COLO829 (cell line): ENCODE measurements at regions not wholly inside any gene's neighbourhood (a gene's known extent, or its start where the extent isn't known, plus 50 kb on each side); places are given as distances from the start of the nearest gene placed in this dataset.
A peak's percentile ranks its signal among the peaks of the same experiment; 100 is the strongest.
"Not testable (repeated sequence)": the region's sequence is repeated elsewhere in the genome, so short reads cannot be mapped to it uniquely, and the experiment has no call there.

ENCODE experiments used
- DNase-seq: peaks from one replicate; pipeline ENCODE4 v3.0.0; 2012; ENCODE audit warnings: low spot score

DNA sequence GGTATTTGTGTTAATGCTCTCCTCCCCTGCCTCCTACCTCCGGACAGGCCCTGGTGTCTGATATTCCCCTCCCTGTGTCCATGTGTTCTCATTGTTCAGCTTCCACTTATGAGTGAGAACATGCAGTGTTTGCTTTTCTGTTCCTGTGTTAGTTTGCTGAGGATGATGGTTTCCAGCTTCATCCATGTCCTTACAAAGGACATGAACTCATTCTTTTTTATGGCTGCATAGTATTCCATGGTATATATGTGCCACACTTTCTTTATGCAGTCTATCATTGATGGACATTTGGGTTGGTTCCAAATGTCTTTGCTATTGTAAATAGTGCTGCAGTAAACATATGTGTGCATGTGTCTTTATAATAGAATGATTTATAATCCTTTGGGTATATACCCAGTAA is 105.2 kb upstream of the SNX2 start:
- DNase-seq: not testable (repeated sequence)

DNA sequence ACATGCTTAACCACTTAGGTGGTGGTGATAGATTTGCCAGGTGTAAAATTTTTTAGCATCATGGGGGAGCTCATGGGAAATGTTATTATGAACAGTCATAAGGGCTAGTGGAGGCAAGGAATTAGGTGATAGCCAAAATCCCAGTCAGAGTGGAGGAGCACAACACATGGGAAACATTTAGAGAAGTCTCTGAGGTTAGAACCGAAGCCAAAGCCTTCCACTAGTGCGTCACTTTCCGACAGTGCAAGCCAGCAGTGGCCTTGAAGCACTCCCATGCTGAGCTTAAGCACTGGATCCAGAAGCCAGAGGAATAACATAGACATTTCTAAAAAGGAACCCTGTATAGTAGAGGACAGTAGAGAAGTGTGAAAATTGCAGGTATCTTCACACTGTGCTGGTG is 101.5 kb upstream of the SNX2 start:
- no peak for DNase-seq

DNA sequence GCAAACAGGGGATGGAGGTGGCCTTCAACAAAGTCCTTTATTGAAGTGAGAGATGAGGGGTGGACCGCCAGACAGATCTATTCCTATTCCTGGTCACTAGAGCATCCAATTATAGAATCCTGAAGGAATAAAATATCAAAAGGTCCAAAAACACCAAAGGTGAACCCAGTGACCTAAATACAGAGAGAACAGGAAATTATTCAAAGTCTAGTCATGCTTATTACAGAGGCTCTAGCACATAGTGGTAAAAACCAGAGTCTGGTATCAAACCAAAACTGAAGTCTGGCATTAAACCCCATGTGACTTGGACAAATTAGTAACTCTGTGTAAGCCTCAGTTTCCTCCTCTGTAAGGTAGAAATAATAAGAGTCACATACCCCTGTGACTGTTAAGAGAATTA is 100.5 kb upstream of the SNX2 start:
- DNase-seq: no peak

DNA sequence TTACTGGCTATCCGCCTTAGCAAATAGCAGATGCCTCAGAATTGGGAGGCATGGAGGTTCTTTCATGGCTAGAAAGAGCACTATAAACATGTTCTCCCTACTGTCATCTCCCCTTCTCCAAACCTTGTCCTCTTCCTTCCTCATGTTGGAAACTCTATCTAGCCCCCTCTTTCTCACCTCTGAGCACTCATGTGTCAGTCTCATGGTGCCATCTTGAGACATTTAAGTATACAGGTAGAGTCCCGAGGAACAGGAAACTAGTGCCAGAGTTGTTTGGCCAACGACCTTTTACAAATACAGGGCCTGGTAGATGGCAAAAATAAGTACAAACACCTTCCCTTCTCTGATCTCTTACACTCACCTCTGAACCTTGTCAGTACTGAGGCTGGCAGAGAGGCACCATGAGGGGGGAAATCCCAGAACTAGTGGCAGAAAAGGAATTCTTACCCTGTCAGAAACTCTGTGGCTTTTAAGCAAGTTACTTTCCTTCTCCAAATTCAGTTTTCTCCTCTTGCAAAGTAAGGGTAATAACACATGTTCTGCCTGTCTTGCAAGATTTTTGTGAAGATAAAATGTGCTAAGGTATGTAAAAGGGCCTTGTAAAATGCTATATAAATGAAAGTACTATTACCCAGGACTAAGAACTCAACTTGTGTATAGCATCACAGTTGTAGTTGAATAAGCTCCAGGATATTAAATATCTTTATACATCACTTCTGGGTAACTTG is 94.1 kb upstream of the SNX2 start:
- no peak for DNase-seq

DNA sequence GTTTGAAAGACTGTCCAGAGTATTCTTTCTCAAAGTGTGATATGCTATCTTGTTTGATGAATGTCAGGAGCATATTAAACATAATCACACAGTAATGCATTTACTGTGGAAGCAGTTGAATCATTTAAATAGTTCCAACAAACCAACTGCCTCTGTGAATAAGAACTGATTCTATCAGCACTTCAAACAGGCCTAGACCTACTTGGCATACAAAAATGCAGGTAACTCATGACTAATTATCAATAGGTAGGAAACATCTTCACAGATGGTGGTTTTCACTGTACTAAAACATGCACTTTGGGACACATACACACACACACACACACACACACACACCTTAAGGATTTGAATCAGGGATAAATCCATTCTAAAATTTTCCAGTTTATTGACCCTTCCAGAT is 91.2 kb upstream of the SNX2 start:
- no peak for DNase-seq

DNA sequence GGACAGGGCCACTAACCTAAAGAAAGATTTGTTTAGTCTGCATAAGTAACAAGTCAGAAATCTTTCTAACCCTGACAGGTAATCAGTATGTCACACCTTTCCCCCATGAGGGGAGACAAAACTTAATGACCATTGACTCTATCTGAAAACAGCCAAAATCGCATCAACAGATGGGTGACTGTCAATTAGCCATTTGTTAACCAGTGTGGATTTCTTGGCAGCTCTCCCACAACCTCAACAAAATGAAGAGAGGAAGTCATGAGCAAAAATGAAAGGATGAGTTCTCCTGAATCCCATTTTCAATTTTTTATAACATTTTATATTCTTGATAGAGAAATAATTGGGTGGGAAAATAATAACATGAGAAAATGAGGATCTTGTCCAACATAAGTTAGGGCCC is 84.6 kb upstream of the SNX2 start:
- DNase-seq: no peak

DNA sequence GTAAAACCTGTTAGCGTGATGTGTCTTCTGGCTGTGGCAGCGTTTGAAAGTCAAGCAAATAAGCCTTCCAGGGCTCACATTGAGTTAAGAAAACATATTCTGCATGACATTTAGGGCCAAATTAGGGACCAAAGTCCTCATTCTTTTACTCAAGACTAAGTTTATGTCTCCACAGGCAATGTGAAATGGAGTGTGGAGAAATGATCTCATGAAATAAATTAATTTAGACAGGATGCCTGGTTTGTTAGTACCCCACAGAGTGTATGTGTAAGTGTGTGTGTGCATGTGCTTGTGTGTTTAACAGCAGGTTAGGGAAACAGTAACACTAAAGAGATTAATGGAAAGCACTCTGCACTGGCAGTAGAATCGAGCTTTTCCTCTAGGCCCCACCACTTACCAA is 82.9 kb upstream of the SNX2 start:
- no peak for DNase-seq

DNA sequence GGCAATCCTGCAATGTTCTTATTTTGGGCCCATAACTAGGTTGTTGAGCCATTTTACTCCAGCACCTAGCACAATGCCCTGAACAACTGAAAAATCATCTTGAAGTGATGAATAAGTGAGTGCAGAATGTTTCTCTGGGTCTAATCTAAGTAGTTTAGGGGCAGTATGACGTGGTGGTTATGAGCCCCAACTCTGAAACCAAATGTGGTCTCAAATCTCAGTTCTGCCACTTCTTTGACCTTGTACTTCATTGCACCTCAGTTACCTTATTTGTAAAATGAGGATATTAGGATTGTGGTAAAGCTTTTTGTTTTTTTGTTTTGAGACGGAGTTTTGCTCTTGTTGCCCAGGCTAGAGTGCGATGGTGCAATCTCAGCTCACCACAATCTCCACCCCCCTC is 80.9 kb upstream of the SNX2 start:
- DNase-seq: no peak

DNA sequence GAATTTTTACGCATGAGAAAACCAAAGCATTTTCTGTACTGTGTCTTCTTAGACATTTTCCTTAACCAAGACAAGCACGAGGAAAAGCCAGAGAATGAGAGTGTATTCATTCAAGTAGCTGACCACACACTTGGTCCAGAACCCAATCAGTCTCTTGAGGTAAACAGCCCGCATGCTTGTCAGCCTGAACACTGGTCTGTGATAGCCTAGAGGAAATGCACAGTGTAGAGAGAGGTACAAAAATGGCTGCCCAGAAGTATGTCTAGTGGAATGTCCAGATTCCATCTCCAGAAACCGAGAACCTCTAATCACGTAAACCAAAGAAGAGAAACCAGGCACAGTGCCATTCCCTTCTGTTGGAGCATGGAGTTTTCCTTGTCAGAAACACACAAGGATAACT is 80.0 kb upstream of the SNX2 start:
- DNase-seq: no peak

DNA sequence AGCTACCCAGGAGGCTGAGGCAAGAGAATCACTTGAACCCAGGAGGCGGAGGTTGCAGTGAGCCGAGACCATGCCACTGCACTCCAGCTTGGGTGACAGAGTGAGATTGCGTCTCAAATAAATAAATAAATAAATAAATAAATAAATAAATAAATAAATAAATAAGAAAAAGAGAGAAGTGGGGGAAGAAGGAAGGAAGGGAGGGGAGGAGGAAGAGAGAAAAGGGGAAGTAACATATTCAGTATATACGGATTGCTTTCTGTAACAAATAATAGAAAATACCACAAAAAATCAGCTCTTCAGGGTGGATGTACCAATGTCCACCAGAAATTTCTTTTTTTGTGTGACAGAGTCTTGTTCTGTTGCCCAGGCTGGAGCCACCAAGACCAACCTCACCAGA is 78.1 kb upstream of the SNX2 start:
- DNase-seq: not testable (repeated sequence)

DNA sequence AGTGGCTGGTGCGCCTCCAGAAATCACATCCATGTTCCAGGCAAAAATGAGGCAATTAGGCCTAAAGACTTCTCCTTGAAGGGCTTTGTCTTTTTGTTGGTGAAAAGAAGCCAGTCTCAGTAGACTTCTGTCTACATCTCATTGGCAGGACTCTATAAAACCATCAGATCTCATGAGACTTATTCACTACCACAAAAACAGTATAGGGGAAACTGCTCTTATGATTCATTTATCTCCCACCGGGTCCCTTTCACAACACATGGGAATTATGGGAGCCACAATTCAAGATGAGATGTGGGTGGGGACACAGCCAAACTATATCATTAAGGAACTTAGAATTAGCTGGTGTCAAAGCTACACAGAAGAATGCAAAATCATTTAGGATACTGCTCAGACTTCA is 77.7 kb upstream of the SNX2 start:
- no peak for DNase-seq

DNA sequence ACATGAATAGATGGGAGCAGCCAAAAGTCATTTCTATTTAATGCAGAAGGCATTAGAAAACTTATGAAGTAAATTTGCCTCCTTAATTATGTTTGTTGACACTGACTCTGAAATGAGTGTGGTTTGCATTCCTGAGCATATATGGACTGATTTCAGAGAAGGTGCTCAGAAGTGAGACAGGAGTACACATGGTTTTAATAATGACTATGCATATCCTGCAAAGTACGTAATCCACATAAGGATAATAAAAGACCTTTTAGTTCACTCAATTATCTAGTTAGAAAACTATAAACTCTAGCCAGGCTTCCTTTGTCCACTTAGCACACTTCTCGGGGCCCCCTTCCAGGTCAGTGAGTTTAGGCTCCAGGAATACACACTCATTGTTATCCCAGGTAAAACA is 75.7 kb upstream of the SNX2 start:
- no peak for DNase-seq

DNA sequence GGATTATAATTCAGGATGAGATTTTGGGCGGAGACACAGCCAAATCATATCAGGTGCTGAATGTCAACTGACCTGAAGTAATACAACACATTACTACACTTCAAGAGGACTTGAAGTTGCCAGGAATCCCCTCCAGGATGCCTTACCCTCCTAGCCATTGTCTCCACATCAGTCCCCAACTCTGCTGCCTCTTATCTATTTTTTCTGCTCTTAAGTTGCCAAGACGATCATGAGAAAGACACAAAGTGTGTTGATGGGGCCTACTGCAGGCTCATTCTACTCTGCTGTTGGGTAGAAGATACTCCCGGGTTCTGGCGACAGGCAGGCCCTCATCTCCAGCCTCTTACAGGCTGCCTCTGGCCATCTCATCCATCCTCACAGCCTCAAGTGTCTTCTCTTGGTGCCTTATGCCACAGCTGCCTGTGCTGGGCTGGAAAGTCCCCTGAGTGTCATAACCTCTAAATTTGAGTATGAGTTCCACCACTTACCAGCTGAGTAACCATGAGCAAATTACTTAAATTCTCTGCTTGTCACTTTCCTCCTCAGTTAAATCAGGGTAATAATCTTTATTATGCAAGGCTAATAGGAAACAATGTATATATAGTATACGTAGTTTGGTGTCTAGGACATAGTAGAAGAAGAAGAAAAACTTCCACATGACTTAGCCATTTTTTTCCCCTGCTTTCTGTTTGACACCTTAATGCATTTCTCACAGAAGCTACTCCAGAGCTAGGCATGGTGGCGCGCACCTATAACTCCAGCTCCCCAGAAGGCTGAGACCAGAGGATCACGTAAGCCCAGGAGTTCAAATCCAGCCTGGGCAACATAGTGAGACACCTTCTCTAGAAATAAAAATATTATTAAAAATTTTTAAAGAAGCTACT is 73.0 kb upstream of the SNX2 start:
- DNase-seq: no peak

DNA sequence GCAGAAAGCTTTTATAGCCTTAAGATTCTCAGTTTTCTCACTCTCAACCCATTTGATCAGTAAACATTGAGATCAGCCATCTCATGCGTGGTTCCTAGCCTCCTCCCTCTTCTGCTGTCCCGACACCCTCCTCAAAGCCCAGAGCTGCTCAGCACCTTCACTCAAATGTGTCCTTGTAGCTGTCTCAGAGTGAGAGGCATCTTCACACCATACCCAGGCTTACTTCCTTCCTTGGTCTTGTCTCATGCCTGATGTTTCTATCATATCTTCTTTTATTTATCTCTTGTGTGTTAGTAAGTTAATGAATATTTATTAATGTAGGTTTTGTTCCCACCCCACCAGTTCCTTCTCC is 72.4 kb upstream of the SNX2 start:
- DNase-seq: no peak

DNA sequence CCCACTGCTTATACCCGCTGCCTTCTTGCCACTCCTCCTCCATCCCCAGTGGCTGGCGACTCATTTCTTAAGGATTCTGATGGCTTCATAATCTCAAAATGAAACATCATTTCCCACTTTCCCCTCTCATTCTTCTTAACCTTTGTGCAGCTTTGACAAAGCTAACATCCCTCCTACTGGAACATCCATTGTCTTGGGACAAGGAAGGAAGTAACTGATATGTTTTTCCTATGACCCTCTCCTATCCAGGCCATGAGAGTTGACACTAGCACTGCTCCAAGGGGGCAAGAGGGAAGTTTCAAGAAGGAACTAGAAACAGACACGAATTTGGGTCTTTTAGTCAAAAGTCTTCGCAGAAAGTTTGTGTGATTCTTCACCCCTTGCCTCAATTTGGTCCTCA is 71.7 kb upstream of the SNX2 start:
- DNase-seq: no peak

DNA sequence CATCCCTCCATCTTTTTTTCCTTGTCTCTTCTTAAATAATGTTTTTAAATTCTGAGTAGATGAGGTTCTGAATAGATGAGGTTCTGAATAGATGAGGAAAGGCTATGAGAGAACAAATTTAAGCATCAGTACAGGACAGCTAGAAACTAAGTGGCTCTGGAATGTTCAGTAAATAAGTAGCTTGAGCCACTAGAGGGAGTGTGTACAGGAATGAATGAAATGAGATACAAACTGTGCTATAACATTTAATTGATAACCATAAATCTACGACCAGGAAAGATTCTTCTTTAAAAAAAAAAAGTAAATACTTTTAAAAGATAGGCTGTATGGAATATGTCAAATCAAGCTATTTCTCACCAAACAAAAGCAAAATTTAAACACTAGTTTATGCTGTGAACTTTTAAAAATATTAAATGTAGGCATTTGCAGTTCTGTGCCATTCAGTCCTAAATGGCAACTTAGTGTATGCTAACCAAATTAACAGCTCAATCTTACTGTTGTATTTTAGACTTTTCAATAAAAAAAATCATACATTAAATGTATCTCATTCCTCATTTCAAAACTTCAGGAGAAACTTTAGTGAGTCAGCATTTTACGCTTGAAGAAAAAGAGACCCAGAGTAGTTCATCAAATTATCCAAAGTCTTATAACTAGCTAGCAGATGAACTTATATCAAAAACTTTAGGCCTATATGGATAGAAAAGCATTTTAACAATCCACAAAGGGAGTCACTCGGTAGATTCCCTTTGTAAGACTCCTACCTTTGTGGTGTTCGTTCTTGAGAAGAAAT is 70.4 kb upstream of the SNX2 start:
- DNase-seq: no peak

DNA sequence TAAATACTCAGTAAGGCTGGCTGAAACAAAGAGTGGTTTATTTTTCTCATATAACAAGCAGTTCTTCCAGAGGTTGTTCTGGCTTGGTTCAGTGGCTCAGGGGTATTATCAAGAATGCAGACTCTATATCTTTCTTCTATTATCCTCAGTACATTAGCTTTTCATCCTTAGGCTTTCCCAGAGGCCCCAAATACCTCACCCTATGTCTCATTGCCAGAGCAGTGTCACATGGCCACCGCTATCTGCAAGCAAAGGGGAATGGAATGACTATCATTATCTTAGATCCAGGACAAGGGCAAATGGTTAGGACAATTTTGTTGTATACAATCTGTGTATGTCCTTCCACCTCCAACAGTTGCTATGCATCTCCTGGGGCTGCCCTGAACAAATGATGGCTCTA is 69.0 kb upstream of the SNX2 start:
- DNase-seq: peak; percentile 30

DNA sequence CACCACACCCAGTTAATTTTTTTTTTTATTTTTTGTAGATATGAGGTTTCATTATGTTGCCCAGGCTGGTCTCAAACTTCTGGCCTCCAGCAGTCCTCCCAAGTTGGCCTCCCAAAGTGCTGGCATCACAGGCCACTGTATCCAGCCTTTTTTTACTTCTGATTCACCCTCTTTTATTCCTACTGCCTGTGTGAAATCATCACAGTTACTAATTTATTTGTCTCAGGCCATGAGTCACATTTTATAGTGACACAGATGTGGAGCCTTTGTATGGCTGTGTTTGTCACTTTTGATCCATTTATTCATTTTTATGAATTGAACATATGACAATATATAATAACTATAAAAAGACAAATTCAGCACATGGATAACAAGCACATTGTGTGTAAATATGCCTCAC is 67.1 kb upstream of the SNX2 start:
- no peak for DNase-seq

DNA sequence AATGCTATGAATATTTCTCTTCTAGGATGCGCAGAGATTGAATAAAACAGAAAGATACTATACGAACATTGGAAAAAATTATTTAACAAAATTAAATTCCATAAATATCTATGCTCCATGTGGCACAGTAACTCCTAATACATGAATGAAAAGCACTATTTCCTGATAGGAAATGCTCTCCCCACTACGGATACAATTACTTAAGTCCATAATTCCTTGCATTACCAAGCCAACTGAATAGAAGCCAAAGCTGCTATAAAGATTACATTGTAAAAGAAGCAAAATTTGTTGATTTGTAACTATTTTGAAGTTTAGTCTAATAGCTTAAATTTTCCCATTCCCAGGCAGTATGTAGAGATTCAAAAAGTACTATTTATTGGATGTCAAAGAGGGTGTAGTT is 61.8 kb upstream of the SNX2 start:
- DNase-seq: no peak

DNA sequence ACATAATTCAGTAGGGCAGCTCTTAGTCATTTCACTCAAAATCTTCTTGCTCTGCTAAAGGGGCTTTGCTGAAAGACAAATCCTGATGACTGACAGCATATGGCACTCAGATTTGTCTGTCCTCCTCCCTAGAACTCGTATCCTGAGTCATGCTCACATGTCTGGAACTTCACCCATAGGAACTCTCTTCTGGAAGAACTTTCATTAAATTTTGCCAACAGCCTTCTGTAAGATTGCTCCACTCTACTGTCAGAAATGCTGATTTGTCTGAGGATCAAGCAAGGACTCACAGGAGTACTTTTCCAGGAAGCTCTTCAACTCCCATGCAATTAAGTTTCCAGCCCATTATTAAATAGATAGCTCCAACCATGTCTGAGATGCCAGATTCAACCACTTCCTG is 59.8 kb upstream of the SNX2 start:
- DNase-seq: no peak

DNA sequence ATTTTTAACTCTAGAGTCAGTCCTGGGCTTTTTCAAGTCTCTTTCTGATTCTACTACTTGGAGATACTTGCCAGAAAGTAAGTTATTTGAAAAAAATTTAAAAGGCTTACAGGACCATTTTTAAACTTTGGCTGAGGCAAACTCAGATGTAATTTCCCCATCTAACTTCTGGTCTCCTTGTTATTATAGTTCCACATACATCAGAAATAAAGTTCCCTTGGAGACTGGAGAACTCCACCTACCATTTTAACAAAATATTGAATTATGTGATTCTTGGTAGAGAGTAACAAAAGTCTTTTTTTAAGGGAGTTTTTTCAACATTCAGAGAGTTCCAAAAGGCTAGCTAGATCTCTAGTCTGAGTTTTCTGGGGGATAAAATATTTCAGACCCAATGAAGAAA is 56.3 kb upstream of the SNX2 start:
- DNase-seq: no peak

DNA sequence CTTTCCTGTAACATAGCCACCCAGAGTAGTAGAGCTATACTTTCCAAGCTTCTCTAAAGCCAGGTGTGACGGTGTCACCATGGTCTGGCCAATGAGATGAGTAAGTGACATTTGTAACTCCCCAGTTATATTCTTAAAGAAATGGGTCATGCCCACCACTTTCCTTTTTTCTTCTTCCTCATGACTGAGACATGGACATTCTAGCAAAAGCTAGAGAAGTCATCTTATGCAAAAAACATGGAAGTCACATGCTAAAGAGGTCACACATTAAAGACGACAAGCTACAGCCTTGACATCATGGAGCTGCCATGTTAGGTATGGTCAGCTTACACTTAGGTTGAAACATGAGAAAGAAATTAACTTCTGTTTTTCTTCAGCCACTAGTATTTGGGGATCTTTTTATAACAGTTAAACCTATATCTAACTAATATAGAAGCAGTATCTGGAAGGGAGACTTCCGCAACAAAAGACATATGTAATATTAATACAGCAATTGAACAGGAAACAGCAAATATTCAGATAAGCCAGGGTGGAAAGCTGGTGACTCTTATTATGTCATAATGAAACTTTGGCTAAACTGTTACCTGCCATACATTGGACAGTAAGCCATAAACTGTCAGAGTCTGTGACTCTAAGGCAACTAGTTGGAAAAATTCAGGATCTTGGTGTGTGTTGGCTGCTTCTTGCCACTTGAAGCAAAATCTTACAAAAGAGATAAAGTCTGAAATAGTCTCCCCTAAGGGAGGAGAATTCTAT is 54.7 kb upstream of the SNX2 start:
- no peak for DNase-seq
